SH-SY5Y (cell line): ENCODE measurements at regions not wholly inside any gene's neighbourhood (a gene's known extent, or its start where the extent isn't known, plus 50 kb on each side); places are given as distances from the start of the nearest gene placed in this dataset.

Source experiments
- GATA2 ChIP-seq: IDR thresholded peaks from 2 replicates; pipeline ENCODE4 v1.6.1; 2011; ENCODE audit warnings: mild to moderate bottlenecking, low read depth, low read length
- GATA3 ChIP-seq: IDR thresholded peaks from 2 replicates; pipeline ENCODE4 v1.6.1; 2011; ENCODE audit warnings: low read depth, mild to moderate bottlenecking, low read length, moderate library complexity

DNA sequence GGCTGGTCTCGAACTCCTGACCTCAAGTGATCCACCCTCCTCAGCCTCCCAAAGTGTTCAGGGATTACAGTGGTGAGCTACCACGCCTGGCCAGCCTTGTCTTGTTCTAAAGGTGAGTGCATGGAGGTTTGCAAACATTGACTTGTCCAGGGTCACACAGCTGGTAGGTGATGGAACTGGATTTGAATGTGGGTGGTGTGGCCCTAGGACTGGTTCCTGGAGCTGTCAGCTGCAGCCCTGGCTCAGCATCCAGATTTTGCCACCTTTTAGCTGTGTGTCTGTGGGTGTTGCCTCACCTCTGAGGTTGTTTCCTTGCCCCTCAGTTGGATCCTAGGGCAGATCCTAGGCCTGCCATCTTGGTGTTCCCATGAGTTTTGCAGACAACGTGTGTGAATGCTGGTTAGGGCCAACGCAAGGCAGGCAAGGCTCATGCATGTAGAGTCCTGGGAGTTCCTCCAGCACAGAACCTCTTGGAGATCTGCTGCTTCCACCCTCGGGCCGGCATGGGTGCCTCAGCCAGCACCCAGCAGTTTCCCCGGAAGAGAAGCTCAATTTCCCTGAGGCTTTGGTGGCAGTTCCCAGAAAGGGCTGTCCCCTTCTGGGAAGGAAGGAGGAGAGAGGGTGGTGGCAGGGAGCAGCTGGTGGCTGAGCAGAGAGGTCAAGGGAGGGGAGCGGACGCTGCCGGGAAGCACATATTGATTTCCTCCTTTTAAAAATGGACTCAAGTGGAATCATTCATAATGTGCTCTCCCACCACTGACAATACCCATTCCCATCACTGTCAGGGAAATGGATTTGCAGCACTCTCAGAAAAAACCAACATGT is 127.6 kb upstream of the HS6ST1 start:
- TF ChIP-seq GATA3 (no peak), GATA2 (no peak)
